ENCODE measurements at regions not wholly inside any gene's neighbourhood (a gene's known extent, or its start where the extent isn't known, plus 50 kb on each side); places are given as distances from the start of the nearest gene placed in this dataset.

DNA sequence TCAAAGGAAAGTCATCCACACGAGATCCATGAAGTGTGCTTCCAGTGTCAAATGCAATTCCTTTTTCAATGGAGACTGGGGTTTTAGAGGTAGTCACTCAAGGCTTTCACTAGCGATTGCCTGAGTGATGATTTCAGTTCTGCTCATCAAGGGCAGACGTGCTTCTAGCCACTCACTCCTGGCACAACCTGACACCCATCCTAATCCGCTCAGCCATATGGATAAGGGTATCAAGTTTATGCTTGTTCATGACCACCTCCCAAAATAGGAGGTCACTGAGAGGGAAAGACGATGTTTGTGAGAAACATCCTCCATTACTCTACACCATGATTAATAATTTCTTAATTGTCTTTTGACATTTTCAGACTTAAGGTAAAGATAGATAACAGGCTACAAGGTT lies 91.3 kb upstream of the HEY2 start:
- DNase-seq (ENCODE audit: low read depth) = no peak

DNA sequence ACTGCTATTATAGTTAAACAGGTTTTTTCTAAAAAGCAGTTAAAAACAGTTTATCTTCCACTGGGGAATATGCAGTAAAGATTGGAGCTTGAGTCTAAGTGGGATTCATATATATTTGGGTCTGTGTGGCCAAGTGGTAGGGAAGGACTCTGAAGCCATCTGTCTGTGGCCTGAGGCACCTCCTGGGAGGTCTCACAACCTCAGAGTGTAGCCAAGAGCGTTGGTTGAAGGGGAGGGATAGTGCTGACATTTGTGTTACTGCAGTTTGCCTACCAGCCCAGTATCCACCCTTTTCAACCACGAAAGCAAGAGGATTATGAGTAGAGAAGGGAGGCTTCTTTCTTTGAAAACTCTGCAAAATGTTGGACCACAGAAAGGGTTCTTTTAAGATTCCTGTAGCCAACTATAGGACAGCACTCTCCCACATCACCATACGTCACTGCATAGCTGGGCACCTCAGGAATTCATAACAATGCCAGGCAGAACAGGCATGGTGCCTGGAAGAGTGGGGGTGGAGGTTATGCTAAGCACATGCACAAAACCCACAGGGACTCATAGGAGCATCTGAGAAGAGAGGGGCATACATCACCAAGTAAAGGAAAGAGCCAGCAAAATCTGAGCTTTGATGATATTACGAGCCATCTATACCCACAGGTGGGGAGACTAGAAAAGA lies 90.5 kb upstream of the HEY2 start:
- peak; percentile 1 for DNase-seq (ENCODE audit: low read depth)

GRCh38 chr6:125659887-125660286 lies 89.5 kb upstream of the HEY2 start:
- no peak for DNase-seq (ENCODE audit: low read depth)

GRCh38 chr6:125662296-125662695 lies 87.1 kb upstream of the HEY2 start:
- DNase-seq (ENCODE audit: low read depth) = no peak

DNA sequence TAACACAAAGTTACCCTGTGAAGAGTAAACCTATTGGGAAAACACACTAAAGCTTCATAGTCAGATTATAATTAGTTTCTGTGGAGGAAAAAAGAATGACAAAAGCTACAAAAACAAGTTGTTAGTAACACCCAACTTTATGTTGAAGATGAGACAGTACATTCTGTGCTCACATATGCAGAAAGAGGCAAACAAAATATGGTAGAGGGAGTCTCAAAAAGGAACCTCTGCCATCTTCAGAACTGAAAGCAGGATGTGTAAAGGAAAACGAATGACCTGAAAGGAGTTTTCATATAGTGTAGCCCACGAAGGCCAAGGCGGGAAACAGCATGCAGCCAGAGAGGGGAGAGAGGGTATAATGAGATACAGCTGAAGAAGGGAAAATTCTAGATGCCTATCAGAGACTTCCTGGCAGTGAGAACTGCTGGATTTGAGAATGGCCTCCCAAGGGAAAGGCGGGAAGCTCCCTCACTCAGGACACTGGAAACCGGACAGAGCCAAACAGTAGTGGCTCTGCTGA lies 84.1 kb upstream of the HEY2 start:
- no peak for DNase-seq (ENCODE audit: low read depth)

DNA sequence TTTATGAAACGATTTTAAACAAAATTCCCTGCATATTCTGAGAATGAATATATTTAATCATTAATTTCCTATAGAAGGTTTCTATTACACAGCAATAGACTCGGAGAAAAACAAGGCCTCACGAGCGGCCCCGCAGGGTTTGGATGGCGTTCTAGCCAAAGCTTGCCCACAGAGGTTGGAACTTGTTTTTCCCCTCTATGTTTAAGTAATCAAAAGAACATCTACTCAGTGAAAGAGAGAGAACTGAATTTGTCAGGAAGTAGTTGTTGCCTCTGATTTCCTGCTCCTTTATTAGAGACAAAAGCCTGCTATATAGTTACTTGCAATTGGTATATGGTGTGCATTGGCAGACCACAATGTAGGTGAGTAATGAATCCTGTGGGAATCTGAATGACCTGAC lies 82.1 kb upstream of the HEY2 start:
- no peak for DNase-seq (ENCODE audit: low read depth)

- no peak for DNase-seq (ENCODE audit: low read depth)
Observed at GRCh38 chr6:125668071-125668470, 81.4 kb upstream of the HEY2 start.

- no peak for DNase-seq (ENCODE audit: low read depth)
Observed at GRCh38 chr6:125670568-125670967, 78.9 kb upstream of the HEY2 start.

DNA sequence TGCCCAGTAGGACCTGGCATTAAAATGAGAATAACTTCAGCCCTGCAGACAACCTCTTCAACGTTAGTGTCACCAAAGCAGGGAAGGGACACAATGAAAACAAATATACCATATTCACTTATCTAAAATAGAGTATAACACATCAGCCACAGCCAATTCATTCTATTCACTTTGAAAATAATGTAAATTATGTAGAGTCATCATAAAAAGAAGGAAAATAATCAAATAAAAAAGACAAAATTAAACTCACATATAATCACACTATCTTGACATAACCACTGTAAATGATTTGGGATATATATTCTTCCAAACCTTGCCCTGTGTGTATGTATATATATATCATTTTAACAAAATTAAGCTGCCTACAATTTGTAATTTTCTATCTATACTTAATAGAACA lies 78.1 kb upstream of the HEY2 start:
- no peak for DNase-seq (ENCODE audit: low read depth)

DNA sequence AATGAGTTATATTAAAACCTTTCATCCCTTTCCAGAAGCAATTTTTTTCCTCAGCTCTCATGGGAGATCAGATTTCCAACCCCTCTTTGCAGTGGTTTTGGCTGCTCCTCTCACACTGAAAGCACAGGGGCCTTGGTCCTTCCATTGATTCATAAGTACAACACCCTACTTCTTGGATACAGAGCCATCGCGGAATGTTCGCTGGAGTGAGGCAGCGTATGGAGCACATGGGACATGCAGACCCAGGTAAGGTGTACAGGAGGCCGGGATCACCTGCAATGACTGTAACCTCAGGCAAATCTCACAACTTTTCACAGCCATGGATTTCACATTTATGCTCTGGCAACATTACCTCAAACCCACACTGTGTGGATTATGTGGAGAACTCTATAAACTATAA lies 75.2 kb upstream of the HEY2 start:
- no peak for DNase-seq (ENCODE audit: low read depth)

GRCh38 chr6:125678601-125679000 lies 70.8 kb upstream of the HEY2 start:
- no peak for DNase-seq (ENCODE audit: low read depth)

DNA sequence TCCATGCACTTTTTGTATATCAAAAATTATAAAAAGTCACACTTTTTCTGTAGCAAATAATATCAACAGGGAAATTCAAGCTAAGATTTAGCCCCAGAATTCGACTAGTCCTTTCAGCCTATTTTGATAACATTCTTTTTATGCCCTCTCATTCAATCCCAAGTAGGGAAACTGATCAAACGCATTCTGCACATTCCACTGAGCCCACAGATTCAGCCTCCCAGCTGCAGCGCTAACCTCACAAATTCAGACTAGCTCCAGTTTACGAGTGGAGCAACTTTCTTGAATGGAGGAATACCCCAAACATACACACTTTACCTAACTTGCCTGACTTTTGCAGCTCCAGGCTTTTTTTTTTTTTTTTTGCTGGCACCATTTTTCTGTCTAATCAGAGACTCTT lies 70.3 kb upstream of the HEY2 start:
- no peak for DNase-seq (ENCODE audit: low read depth)

- DNase-seq (ENCODE audit: low read depth) = no peak
Observed at GRCh38 chr6:125679651-125680050, 69.8 kb upstream of the HEY2 start.

GRCh38 chr6:125682939-125683338 lies 66.5 kb upstream of the HEY2 start:
- no peak for DNase-seq (ENCODE audit: low read depth)

- no peak for DNase-seq (ENCODE audit: low read depth)
Observed at GRCh38 chr6:125688138-125688537, 61.3 kb upstream of the HEY2 start.

DNA sequence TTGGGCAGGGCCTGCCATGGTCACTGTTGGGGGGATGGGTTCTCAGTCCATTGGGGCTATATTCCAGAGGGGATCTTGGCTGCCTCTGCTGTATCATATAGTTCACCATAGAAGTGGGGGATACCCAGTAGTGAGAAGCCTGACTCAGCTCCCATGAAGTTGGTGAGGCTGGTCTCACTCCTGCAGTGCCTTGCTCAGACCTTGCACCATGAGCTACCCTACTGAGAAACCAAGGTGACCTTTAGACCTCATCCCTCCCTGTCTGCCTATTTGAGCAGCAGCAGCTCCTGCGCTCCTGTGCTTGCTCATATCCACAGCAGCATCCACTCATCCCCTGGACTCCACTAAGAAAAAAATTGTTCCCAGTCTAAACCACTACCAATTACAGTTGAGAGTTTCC lies 56.0 kb upstream of the HEY2 start:
- no peak for DNase-seq (ENCODE audit: low read depth)

DNA sequence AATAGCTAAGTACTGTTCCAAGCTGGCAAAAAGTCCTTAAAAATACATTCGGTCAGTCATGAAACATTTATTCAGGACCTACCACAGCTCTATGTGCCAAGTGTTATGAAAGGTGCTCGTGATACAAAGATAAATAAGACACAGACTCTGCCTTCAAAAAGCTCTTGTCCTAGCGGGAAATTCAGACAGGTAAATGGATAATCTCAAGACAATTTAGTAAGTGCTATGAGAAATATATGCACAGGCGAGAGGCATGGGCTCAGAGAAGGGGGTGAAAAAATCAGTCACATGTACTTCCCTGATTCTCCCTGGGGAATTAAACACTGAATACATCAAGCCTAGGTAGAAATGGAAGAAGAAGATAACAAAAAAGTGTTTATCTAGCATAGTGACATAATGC lies 49.8 kb upstream of the HEY2 start:
- no peak for DNase-seq (ENCODE audit: low read depth)

Data from GM04504 (cell line).